Ovary (tissue), 3 donors: ENCODE measurements at regions not wholly inside any gene's neighbourhood (a gene's known extent, or its start where the extent isn't known, plus 50 kb on each side); places are given as distances from the start of the nearest gene placed in this dataset.

Experiments
- EP300 ChIP-seq: sonication (generic); formaldehyde crosslinking; IDR thresholded peaks from one replicate; pipeline ENCODE4 v1.6.1; 2017; ENCODE audit warnings: antibody characterized with exemption
- POLR2A ChIP-seq: fragments of 450-650 bp; IDR thresholded peaks from one replicate; pipeline ENCODE4 v1.6.1; 2017; ENCODE audit warnings: antibody characterized with exemption, mild to moderate bottlenecking, moderate library complexity
- TF ChIP-seq, protein P1 (sequence below), 3 donors: fragments of 450-650 bp in 2 of 3; fragments of 200-600 bp in 1 of 3; IDR thresholded peaks; one replicate each; pipeline versions ENCODE4 v1.5.1 to v1.8.0; 2016 to 2022; ENCODE audit warnings: antibody characterized with exemption in 3 of 3, mild to moderate bottlenecking in 1 of 3
- donor health status: DM: no; HTN: no; CAD: no.

DNA sequence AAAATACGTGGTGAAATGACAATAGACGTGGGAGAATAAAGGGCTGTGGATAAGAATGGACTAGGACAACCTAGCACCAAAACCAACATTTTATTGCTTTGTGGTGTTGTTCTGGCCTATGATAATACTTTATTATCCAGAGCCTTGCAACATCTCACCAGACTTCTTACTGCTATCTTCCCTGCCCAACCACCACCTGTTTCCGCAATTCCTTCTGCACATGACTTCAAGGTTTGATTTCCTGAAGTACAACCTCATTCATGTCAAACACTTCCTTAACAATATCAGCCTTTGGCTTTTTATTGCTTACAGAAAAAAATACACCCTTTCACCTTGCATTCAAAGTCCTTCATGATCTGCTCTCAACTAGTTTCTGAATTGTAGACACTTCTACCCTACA lies 84.8 kb downstream of the RTL3 start:
- TF ChIP-seq, protein P1, sequence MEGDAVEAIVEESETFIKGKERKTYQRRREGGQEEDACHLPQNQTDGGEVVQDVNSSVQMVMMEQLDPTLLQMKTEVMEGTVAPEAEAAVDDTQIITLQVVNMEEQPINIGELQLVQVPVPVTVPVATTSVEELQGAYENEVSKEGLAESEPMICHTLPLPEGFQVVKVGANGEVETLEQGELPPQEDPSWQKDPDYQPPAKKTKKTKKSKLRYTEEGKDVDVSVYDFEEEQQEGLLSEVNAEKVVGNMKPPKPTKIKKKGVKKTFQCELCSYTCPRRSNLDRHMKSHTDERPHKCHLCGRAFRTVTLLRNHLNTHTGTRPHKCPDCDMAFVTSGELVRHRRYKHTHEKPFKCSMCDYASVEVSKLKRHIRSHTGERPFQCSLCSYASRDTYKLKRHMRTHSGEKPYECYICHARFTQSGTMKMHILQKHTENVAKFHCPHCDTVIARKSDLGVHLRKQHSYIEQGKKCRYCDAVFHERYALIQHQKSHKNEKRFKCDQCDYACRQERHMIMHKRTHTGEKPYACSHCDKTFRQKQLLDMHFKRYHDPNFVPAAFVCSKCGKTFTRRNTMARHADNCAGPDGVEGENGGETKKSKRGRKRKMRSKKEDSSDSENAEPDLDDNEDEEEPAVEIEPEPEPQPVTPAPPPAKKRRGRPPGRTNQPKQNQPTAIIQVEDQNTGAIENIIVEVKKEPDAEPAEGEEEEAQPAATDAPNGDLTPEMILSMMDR (IDR thresholded peaks at IDR 0.05) = no peak
- no peak for TF ChIP-seq POLR2A
- no peak for TF ChIP-seq EP300
